Astrocyte of the cerebellum (primary cell): ENCODE measurements at regions not wholly inside any gene's neighbourhood (a gene's known extent, or its start where the extent isn't known, plus 50 kb on each side); places are given as distances from the start of the nearest gene placed in this dataset.

Source experiments
- DNase-seq: peaks from one replicate; pipeline ENCODE4 v3.0.0-alpha.2; 2011; ENCODE audit warnings: low read depth
- H3K4me3 ChIP-seq: 2 replicates; pipeline ENCODE4 v1.5.1; 2011; ENCODE audit warnings: mild to moderate bottlenecking, low read depth, low read length, moderate library complexity
- CTCF ChIP-seq: IDR thresholded peaks from 2 replicates; pipeline ENCODE4 v1.5.1; 2012; ENCODE audit warnings: low read length, low read depth, moderate library complexity, mild to moderate bottlenecking; ENCODE audit errors: missing control alignments
- in situ Hi-C: cut with HindIII; loops from 2 replicates; pipeline ENCODE4 v1.10.0; 2017; ENCODE audit warnings: low sequenced_read_pairs

- DNase-seq, result no peak
- TF ChIP-seq CTCF, result no peak
- no peak overlapping the region for H3K4me3 ChIP-seq
- in situ Hi-C loops, result no loop called here
Observed at GRCh38 chr10:105644559-105644958, 1003.5 kb downstream of the SORCS3 start.

GRCh38 chr10:105644091-105644490, 1003.0 kb downstream of the SORCS3 start:
- no peak for DNase-seq
- TF ChIP-seq CTCF, result no peak
- in situ Hi-C loops, result no loop called here
- H3K4me3 ChIP-seq, result no peak overlapping the region

DNA sequence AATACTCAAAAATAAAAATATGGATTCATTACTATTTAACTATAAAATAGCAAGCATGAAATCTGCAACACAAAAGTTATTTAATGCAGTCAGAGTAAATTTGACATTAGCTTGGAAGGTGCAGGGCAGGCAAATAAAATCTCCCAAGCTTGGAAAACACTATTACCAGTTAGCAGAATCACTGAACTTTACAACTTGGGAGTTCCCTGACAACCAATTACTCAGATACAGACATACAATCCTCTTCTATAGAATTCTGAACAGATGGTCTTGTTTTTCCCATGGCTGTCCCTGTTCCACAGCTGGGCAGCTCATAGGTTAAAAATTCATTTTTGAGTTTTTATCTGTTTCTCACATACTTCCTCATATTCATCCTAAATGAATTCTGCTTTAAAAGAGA, 1002.6 kb downstream of the SORCS3 start:
- in situ Hi-C loops, result no loop called here
- H3K4me3 ChIP-seq, result no peak overlapping the region
- TF ChIP-seq CTCF, result no peak
- no peak for DNase-seq

GRCh38 chr10:105634281-105634680, 993.2 kb downstream of the SORCS3 start:
- no peak for TF ChIP-seq CTCF
- no peak overlapping the region for H3K4me3 ChIP-seq
- no peak for DNase-seq
- in situ Hi-C loops, result no loop called here

DNA sequence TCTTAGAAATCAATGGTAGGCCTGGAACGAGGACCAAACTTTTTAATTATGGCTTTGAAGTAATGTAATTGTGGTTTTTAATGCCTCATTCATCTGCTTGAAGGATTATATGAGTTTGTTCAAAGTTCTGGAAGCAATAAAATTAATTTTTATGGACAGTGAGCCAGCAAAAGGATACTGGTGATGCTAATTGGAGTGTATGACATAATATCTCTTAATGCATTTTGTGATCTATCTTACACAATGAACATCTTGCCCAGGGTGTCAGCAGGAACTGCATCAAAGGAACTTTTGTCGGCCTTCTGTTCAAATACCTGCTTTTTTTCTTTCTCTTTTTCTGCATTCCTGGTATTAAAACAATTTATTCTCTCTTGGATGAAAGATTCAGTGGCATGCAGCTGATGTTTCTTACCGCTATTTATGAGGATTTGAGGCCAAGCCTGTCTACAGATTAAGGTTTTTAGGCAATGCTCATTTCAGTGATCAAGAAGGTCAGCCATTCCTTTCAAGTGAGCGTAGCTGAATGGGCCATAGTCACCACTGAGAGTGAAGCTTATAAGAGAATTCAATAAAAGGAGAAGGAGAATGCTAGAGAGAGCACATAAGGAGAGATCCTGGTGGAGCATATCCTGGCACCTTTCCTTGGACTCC, 974.8 kb downstream of the SORCS3 start:
- no peak overlapping the region for H3K4me3 ChIP-seq
- in situ Hi-C loops, result no loop called here
- no peak for DNase-seq
- no peak for TF ChIP-seq CTCF

- in situ Hi-C loops, result no loop called here
- TF ChIP-seq CTCF, result no peak
- no peak for DNase-seq
Observed at GRCh38 chr10:105611244-105611798, 970.2 kb downstream of the SORCS3 start.

More at GRCh38 chr10:105611244-105611798, 970.2 kb downstream of the SORCS3 start:
- H3K4me3 ChIP-seq, result no peak overlapping the region
